Effector CD8-positive, alpha-beta T cell (primary cell): ENCODE measurements at regions not wholly inside any gene's neighbourhood (a gene's known extent, or its start where the extent isn't known, plus 50 kb on each side); places are given as distances from the start of the nearest gene placed in this dataset.

Source experiments
- DNase-seq: peaks from one replicate; lab custom pipeline; 2025; lab: John Stamatoyannopoulos, UW

GRCh38 chr9:129343424-129344375, 165.6 kb upstream of the IER5L start:
- DNase-seq = no peak

GRCh38 chr9:129342591-129343423, 164.7 kb upstream of the IER5L start:
- no peak for DNase-seq

- no peak for DNase-seq
These were observed 163.9 kb upstream of the IER5L start for GRCh38 chr9:129341987-129342348.

GRCh38 chr9:129341171-129341986, 163.3 kb upstream of the IER5L start:
- no peak for DNase-seq

GRCh38 chr9:129340427-129341170, 162.5 kb upstream of the IER5L start:
- DNase-seq = no peak

GRCh38 chr9:129339539-129340157, 161.6 kb upstream of the IER5L start:
- no peak for DNase-seq

GRCh38 chr9:129338724-129339430, 160.8 kb upstream of the IER5L start:
- DNase-seq = no peak

- no peak for DNase-seq
These were observed 159.5 kb upstream of the IER5L start for GRCh38 chr9:129337336-129338140.

GRCh38 chr9:129336601-129337331, 158.7 kb upstream of the IER5L start:
- DNase-seq = peak; percentile 23

- DNase-seq = no peak
These were observed 158.1 kb upstream of the IER5L start for GRCh38 chr9:129336130-129336528.

GRCh38 chr9:129335464-129336129, 157.5 kb upstream of the IER5L start:
- no peak for DNase-seq

- DNase-seq = peak; percentile 9
These were observed 156.3 kb upstream of the IER5L start for GRCh38 chr9:129334105-129334935.

- DNase-seq = no peak
These were observed 155.6 kb upstream of the IER5L start for GRCh38 chr9:129333617-129334104.

GRCh38 chr9:129332581-129332980, 154.5 kb upstream of the IER5L start:
- DNase-seq = no peak

GRCh38 chr9:129331772-129332500, 153.9 kb upstream of the IER5L start:
- DNase-seq = no peak

- no peak for DNase-seq
These were observed 153.4 kb upstream of the IER5L start for GRCh38 chr9:129331493-129331765.
